ENCODE measurements at regions not wholly inside any gene's neighbourhood (a gene's known extent, or its start where the extent isn't known, plus 50 kb on each side); places are given as distances from the start of the nearest gene placed in this dataset.

GRCh38 chr22:35148381-35148780, 82.4 kb downstream of the ISX start:
- Histone ChIP-seq H3K9me3 (ENCODE audit: control insufficient read depth in 4 of 4, low read length in 3 of 4) (no peaks in the 10 kb centered on the region), H3K9ac (ENCODE audit: low read depth in 1 of 2, low read length in 2 of 2) (no peak overlapping the region), H3K27ac (ENCODE audit: low read depth in 1 of 2, low read length in 2 of 2) (no peak overlapping the region), H3K4me3 (ENCODE audit: low read depth in 1 of 3, low read length in 3 of 3) (no peak overlapping the region), H3K36me3 (ENCODE audit: control insufficient read depth in 4 of 4, insufficient read depth in 3 of 4, low read depth in 1 of 4, low read length in 3 of 4) (no peaks in the 10 kb centered on the region), H3K27me3 (ENCODE audit: control insufficient read depth in 4 of 4, insufficient read depth in 4 of 4, low read length in 3 of 4) (peaks cover 0 to 3% (median 1%) of the 10 kb centered on the region in 4 donors), H3K4me1 (ENCODE audit: control insufficient read depth in 4 of 4, insufficient read depth in 4 of 4, low read length in 3 of 4) (no peaks in the 10 kb centered on the region)
- WGBS: 80% methylated on average over 2 of the region's 2 CpGs
- no peak for TF ChIP-seq GABPA (IDR thresholded peaks at IDR 0.05 in 1 of 2, conservative IDR thresholded peaks at IDR 0.05 in 1 of 2)
- no peak for TF ChIP-seq HNF4A (conservative IDR thresholded peaks at IDR 0.05)
- no peak for TF ChIP-seq NR2F2 (IDR thresholded peaks at IDR 0.05)
- TF ChIP-seq FOXA1 (IDR thresholded peaks at IDR 0.05): no peak
- no peak for TF ChIP-seq SP1 (IDR thresholded peaks at IDR 0.05)
- no peak for TF ChIP-seq CTCF (IDR thresholded peaks at IDR 0.05; ENCODE audit: low read depth, low read length, missing input control)
- no peak for TF ChIP-seq MAX (IDR thresholded peaks at IDR 0.05)
- TF ChIP-seq JUND (IDR thresholded peaks at IDR 0.05): no peak
- TF ChIP-seq TAF1 (conservative IDR thresholded peaks at IDR 0.05): no peak
- no peak for TF ChIP-seq YY1 (IDR thresholded peaks at IDR 0.05)
- TF ChIP-seq ZBTB33 (IDR thresholded peaks at IDR 0.05): no peak
- no peak for TF ChIP-seq RAD21 (IDR thresholded peaks at IDR 0.05)
- TF ChIP-seq ATF3 (IDR thresholded peaks at IDR 0.05): no peak
- no peak for DNase-seq (ENCODE audit: low spot score)

GRCh38 chr22:35148866-35149548, 83.0 kb downstream of the ISX start:
- Histone ChIP-seq H3K36me3 (ENCODE audit: control insufficient read depth in 4 of 4, insufficient read depth in 3 of 4, low read depth in 1 of 4, low read length in 3 of 4) (no peaks in the 10 kb centered on the region), H3K9me3 (ENCODE audit: control insufficient read depth in 4 of 4, low read length in 3 of 4) (no peaks in the 10 kb centered on the region), H3K9ac (ENCODE audit: low read depth in 1 of 2, low read length in 2 of 2) (no peak overlapping the region), H3K4me1 (ENCODE audit: control insufficient read depth in 4 of 4, insufficient read depth in 4 of 4, low read length in 3 of 4) (no peaks in the 10 kb centered on the region), H3K27me3 (ENCODE audit: control insufficient read depth in 4 of 4, insufficient read depth in 4 of 4, low read length in 3 of 4) (peaks cover 0 to 3% (median 1%) of the 10 kb centered on the region in 4 donors), H3K4me3 (ENCODE audit: low read depth in 1 of 3, low read length in 3 of 3) (no peak overlapping the region), H3K27ac (ENCODE audit: low read depth in 1 of 2, low read length in 2 of 2) (no peak overlapping the region)
- DNase-seq (ENCODE audit: low spot score): no peak
- 79% methylated on average over 10 of the region's 10 CpGs for WGBS
- TF ChIP-seq REST (IDR thresholded peaks at IDR 0.05) (no peak), EGR1 (IDR thresholded peaks at IDR 0.05; ENCODE audit: low read depth in 2 of 2) (no peak)

Measured in liver (tissue), 8 donors.